GM12878 (cell line): ENCODE measurements at regions not wholly inside any gene's neighbourhood (a gene's known extent, or its start where the extent isn't known, plus 50 kb on each side); places are given as distances from the start of the nearest gene placed in this dataset.

Experiments used
- ATAC-seq: fragments of 200-7000 bp; cut with Tn5 transposase; 3 replicates; pipeline ENCODE4 v1.9.1; 2020; ENCODE audit warnings: mild to moderate bottlenecking, moderate library complexity
- BruUV-seq: library from RNA; stranded (reverse); fragments of 400-500 nt; replicated peaks from 2 replicates; lab custom pipeline; 2021; lab: Mats Ljungman, UMichigan
- CTCF ChIA-PET: fragments of 300-600 bp; sonication (Branson Sonifier 250); formaldehyde crosslinking; extraction: SDS; loops from one replicate; lab custom pipeline; 2021; ENCODE audit warnings: inconsistent platforms; lab: Yijun Ruan, JAX
- POLR2A ChIA-PET: fragments of 350-600 bp; formaldehyde crosslinking; extraction: SDS; loops from one replicate; lab custom pipeline; 2021; ENCODE audit warnings: inconsistent platforms; lab: Charles Lee
- RAD21 ChIA-PET: fragments of 300-600 bp; sonication (Branson Sonifier 250); formaldehyde crosslinking; loops from one replicate; lab custom pipeline; 2023; ENCODE audit warnings: antibody characterized with exemption; ENCODE audit not compliant: unreplicated experiment; lab: Charles Lee
- SMC1A ChIA-PET: fragments of 300-600 bp; sonication (Branson Sonifier 250); formaldehyde crosslinking; loops from one replicate; lab custom pipeline; 2023; ENCODE audit not compliant: unreplicated experiment, uncharacterized antibody; lab: Charles Lee
- DNase-seq: peaks from one replicate; pipeline ENCODE4 v3.0.0-alpha.2; 2011; ENCODE audit warnings: low read depth, low spot score
- FAIRE-seq: peaks from 3 replicates; lab custom pipeline; 2011; peaks lifted over from hg19 to GRCh38; lab: Jason Lieb, UNC
- H2AFZ ChIP-seq: 2 replicates; pipeline ENCODE4 v1.6.0; 2011; ENCODE audit warnings: low read depth, low read length, control low read depth; ENCODE audit not compliant: control insufficient read depth
- H3K27ac ChIP-seq: 2 replicates; pipeline ENCODE4 v1.5.1; 2011; ENCODE audit warnings: control low read depth; ENCODE audit not compliant: control insufficient read depth, insufficient read depth
- H3K27me3 ChIP-seq, 2 experiments: replicated peaks in 1 of 2; 2 replicates each; pipeline versions ENCODE4 v1.6.0 to v1.6.1; 2011; ENCODE audit warnings: low read length in 1 of 2; ENCODE audit not compliant: control insufficient read depth in 2 of 2, insufficient read depth in 2 of 2
- H3K36me3 ChIP-seq, 2 experiments: 2 replicates each; pipeline ENCODE4 v1.5.1; 2011; ENCODE audit warnings: low read length in 1 of 2; ENCODE audit not compliant: control insufficient read depth in 2 of 2, insufficient read depth in 2 of 2
- H3K4me1 ChIP-seq: 2 replicates; pipeline ENCODE4 v1.6.1; 2011; ENCODE audit warnings: mild to moderate bottlenecking, low read length, moderate library complexity, mixed read lengths; ENCODE audit not compliant: control insufficient read depth, insufficient read depth
- H3K4me2 ChIP-seq: 2 replicates; pipeline ENCODE4 v1.6.0; 2011; ENCODE audit warnings: control low read depth; ENCODE audit not compliant: control insufficient read depth, insufficient read depth
- H3K4me3 ChIP-seq: fragments of 200-600 bp; sonication (generic); 2 replicates; pipeline ENCODE4 v1.5.1; 2016
- H3K79me2 ChIP-seq: 2 replicates; pipeline ENCODE4 v1.6.0; 2011; ENCODE audit warnings: low read length; ENCODE audit not compliant: control insufficient read depth, insufficient read depth
- H3K9ac ChIP-seq: 2 replicates; pipeline ENCODE4 v1.8.0; 2011; ENCODE audit warnings: low read length, control low read depth, mixed read lengths; ENCODE audit not compliant: control insufficient read depth, insufficient read depth
- H3K9me3 ChIP-seq: replicated peaks from 3 replicates; pipeline ENCODE4 v1.5.1; 2011; ENCODE audit warnings: mild to moderate bottlenecking, low read length; ENCODE audit not compliant: control insufficient read depth, insufficient read depth
- H4K20me1 ChIP-seq: 2 replicates; pipeline ENCODE4 v1.6.0; 2011; ENCODE audit not compliant: control insufficient read depth, insufficient read depth
- BACH1 ChIP-seq: fragments of 450-650 bp; IDR thresholded peaks from 2 replicates; pipeline ENCODE4 v1.6.1; 2017; ENCODE audit warnings: mild to moderate bottlenecking, borderline replicate concordance
- GABPA ChIP-seq: IDR thresholded peaks from 2 replicates; pipeline ENCODE4 v1.6.1; 2014; ENCODE audit warnings: antibody characterized with exemption, low read depth, mild to moderate bottlenecking, inconsistent platforms
- IKZF2 ChIP-seq, 2 experiments: fragments of 450-650 bp; IDR thresholded peaks; 2 replicates each; pipeline ENCODE4 v1.6.1; 2017; ENCODE audit warnings: mild to moderate bottlenecking in 2 of 2, moderate library complexity in 2 of 2
- KAT2A ChIP-seq: conservative IDR thresholded peaks from 2 replicates; pipeline ENCODE4 v1.6.1; 2011; ENCODE audit warnings: low read depth, low read length; ENCODE audit not compliant: control insufficient read depth
- MEF2B ChIP-seq: fragments of 450-650 bp; IDR thresholded peaks from 2 replicates; pipeline ENCODE4 v1.6.1; 2018; ENCODE audit warnings: mild to moderate bottlenecking, moderate library complexity; ENCODE audit not compliant: partially characterized antibody, poor library complexity, severe bottlenecking
- RAD21 ChIP-seq: IDR thresholded peaks from 2 replicates; pipeline ENCODE4 v1.6.1; 2011; ENCODE audit warnings: mild to moderate bottlenecking, low read depth, low read length, moderate library complexity; ENCODE audit not compliant: insufficient read depth
- RAD51 ChIP-seq: fragments of 450-650 bp; IDR thresholded peaks from 2 replicates; pipeline ENCODE4 v1.6.1; 2016; ENCODE audit warnings: moderate library complexity, mild to moderate bottlenecking, inconsistent platforms
- RCOR1 ChIP-seq: conservative IDR thresholded peaks from 2 replicates; pipeline ENCODE4 v1.6.1; 2012; ENCODE audit warnings: low read depth, low read length, improper control_type of control experiment
- SIX5 ChIP-seq: IDR thresholded peaks from 2 replicates; pipeline ENCODE4 v1.6.1; 2011; ENCODE audit warnings: mild to moderate bottlenecking, low read depth, low read length, moderate library complexity; ENCODE audit not compliant: severe bottlenecking
- YBX1 ChIP-seq: fragments of 450-650 bp; IDR thresholded peaks from 2 replicates; pipeline ENCODE4 v1.6.1; 2016; ENCODE audit warnings: antibody characterized with exemption
- ZNF384 ChIP-seq: IDR thresholded peaks from 2 replicates; pipeline ENCODE4 v1.6.1; 2012; ENCODE audit warnings: low read depth, mild to moderate bottlenecking, low read length, improper control_type of control experiment, borderline replicate concordance
- WGBS: methylation state at CpG from one replicate; pipeline ENCODE4 v1.1.6; 2016; ENCODE audit warnings: low lambda C conversion rate; ENCODE audit not compliant: insufficient replicate concordance, insufficient coverage; ENCODE audit errors: missing lambda C conversion rate; 5-methylcytosine and 5-hydroxymethylcytosine counted together
- in situ Hi-C: fragments of 300-500 bp; cut with MboI; formaldehyde crosslinking; loops from 9 replicates; pipeline ENCODE4 v1.14.3; 2018; ENCODE audit warnings: mixed read lengths
- intact Hi-C: fragments of 100-400 bp; cut with micrococcal nuclease; formaldehyde crosslinking; loops from one replicate; pipeline ENCODE4 v1.14.2; 2022; ENCODE audit not compliant: unreplicated experiment

DNA sequence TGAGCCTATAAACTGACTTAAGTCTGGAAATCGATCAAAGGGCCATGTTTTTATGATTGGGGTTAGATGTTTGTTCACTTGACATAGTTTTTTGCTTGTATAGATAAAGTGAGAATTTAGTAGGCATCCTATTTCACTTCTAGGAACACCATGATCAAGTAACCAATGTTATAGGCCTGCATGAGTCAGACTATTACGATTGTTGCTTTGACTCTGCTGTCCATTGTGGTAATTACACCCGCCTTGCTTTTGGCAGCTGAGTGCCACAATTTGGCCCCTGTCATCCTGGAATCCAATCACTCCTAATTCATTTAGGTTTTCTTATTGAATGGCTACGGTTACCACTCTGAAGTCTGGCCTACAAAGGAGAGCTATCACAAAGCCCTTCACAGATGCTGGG is 67.8 kb upstream of the IL33 start:
- H2AFZ ChIP-seq: no peak overlapping the region
- RAD21 ChIA-PET: no interaction called here
- H3K27ac ChIP-seq: no peak overlapping the region
- H3K27me3 ChIP-seq: no peaks in the 10 kb centered on the region
- BruUV-seq: no TSS peak
- TF ChIP-seq YBX1 (no peak), SIX5 (no peak), ZNF384 (no peak), BACH1 (no peak), MEF2B (no peak), IKZF2 (IDR thresholded peaks at IDR 0.05) (no peak), RAD51 (no peak), GABPA (no peak), KAT2A (no peak), RAD21 (no peak), RCOR1 (no peak)
- TF ChIP-seq, all 136 proteins: peak for 0
- DNase-seq (no peak), ATAC-seq (no peak), FAIRE-seq (no peak)
- intact Hi-C loops: no loop called here
- in situ Hi-C loops: no loop called here
- Histone ChIP-seq H3K4me2 (no peak overlapping the region), H3K9ac (no peak overlapping the region), H4K20me1 (no peaks in the 10 kb centered on the region), H3K79me2 (no peaks in the 10 kb centered on the region), H3K4me1 (no peaks in the 10 kb centered on the region), H3K4me3 (no peak overlapping the region), H3K9me3 (no peaks in the 10 kb centered on the region; the same call in 2 of the 3 replicates), H3K36me3 (no peaks in the 10 kb centered on the region)
- POLR2A ChIA-PET: no interaction called here
- 43% methylated on average over 4 of the region's 4 CpGs for WGBS
- CTCF ChIA-PET: no interaction called here
- SMC1A ChIA-PET: no interaction called here
